OCI-LY3 (cell line): ENCODE measurements at regions not wholly inside any gene's neighbourhood (a gene's known extent, or its start where the extent isn't known, plus 50 kb on each side); places are given as distances from the start of the nearest gene placed in this dataset.

Experiments
- CTCF ChIP-seq: fragments of 200-600, 300-600 bp; sonication (generic); IDR thresholded peaks from 2 replicates; pipeline ENCODE4 v1.5.1; 2014; ENCODE audit warnings: antibody characterized with exemption, low read length, low read depth
- EZH2phosphoT487 ChIP-seq: fragments of 200-600 bp; shearing (Covaris generic); IDR thresholded peaks from 2 replicates; pipeline ENCODE4 v1.6.1; 2018; ENCODE audit warnings: antibody characterized with exemption, mixed run types, low read depth

DNA sequence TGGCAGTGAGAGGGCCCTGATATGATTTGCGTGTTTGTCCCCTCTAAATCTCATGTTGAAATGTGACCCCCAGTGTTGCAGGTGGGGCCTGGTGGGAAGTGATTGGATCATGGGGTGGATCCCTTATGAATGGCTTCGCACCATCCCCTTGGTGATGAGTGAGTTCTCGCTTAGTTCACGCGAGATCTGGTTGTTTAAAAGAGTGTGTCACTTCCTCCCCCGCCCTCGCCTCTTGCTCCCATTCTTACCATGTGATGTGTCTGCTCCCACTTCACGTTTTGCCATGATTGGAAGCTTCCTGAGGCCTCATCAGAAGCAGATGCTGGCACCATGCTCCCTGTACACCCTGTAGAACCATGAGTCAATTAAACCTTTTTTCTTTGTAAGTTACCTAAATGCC, 319.9 kb upstream of the ID2 start:
- TF ChIP-seq CTCF (no peak), EZH2phosphoT487 (no peak)
